HEK293T (cell line): ENCODE measurements at regions not wholly inside any gene's neighbourhood (a gene's known extent, or its start where the extent isn't known, plus 50 kb on each side); places are given as distances from the start of the nearest gene placed in this dataset.

ENCODE experiments used
- ARNT ChIP-seq: fragments of 450-650 bp; IDR thresholded peaks from 2 replicates; pipeline ENCODE4 v1.6.1; 2017; ENCODE audit warnings: mild to moderate bottlenecking
- BHLHE40 ChIP-seq: fragments of 450-650 bp; IDR thresholded peaks from 2 replicates; pipeline ENCODE4 v1.6.1; 2016; ENCODE audit warnings: mild to moderate bottlenecking, moderate library complexity, borderline replicate concordance
- CTBP1 ChIP-seq: fragments of 450-650 bp; IDR thresholded peaks from 2 replicates; pipeline ENCODE4 v1.6.1; 2016; ENCODE audit warnings: borderline replicate concordance
- ELF4 ChIP-seq: fragments of 450-650 bp; IDR thresholded peaks from 2 replicates; pipeline ENCODE4 v1.6.1; 2017; ENCODE audit warnings: antibody characterized with exemption
- FOXA1 ChIP-seq: fragments of 450-650 bp; IDR thresholded peaks from 2 replicates; pipeline ENCODE4 v1.6.1; 2016; ENCODE audit warnings: mild to moderate bottlenecking
- FOXK2 ChIP-seq: fragments of 450-650 bp; IDR thresholded peaks from 2 replicates; pipeline ENCODE4 v1.6.1; 2016; ENCODE audit warnings: mild to moderate bottlenecking
- FOXM1 ChIP-seq: fragments of 450-650 bp; IDR thresholded peaks from 2 replicates; pipeline ENCODE4 v1.6.1; 2017; ENCODE audit warnings: mild to moderate bottlenecking, borderline replicate concordance
- HDGF ChIP-seq: fragments of 450-650 bp; IDR thresholded peaks from 2 replicates; pipeline ENCODE4 v1.6.1; 2017; ENCODE audit warnings: antibody characterized with exemption, borderline replicate concordance
- L3MBTL2 ChIP-seq: fragments of 450-650 bp; conservative IDR thresholded peaks from 2 replicates; pipeline ENCODE4 v1.6.1; 2016; ENCODE audit warnings: mild to moderate bottlenecking
- LEF1 ChIP-seq: fragments of 450-650 bp; IDR thresholded peaks from 2 replicates; pipeline ENCODE4 v1.6.1; 2017; ENCODE audit warnings: mild to moderate bottlenecking, borderline replicate concordance
- NFRKB ChIP-seq: fragments of 450-650 bp; IDR thresholded peaks from 2 replicates; pipeline ENCODE4 v1.6.1; 2016; ENCODE audit warnings: mild to moderate bottlenecking, moderate library complexity
- ZNF384 ChIP-seq: fragments of 450-650 bp; IDR thresholded peaks from 2 replicates; pipeline ENCODE4 v1.6.1; 2016
- TF ChIP-seq, protein P1 (sequence below): fragments of 450-650 bp; IDR thresholded peaks from 2 replicates; pipeline ENCODE4 v1.6.1; 2016

DNA sequence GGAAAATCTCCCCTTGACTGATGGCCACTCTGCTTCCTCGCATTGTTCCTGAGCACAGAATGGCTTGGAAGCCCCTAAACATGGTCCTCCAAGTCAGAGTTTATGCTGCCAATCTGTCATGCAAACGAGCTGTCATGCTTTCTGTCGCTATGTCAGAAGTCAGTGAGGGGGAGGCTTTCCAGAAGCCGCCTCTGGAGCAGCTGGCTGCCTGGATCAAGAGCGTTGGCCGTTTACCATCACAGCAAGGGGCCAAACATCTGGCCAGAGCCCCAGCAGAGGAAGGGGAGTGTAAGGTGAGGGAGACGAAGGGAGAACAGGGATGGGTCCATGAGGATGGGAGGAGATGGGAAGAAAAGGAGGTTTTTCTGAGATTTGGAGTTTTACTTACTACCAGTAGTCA lies 372.6 kb upstream of the NR2F2 start:
- no peak for TF ChIP-seq ELF4
- TF ChIP-seq L3MBTL2 = no peak
- no peak for TF ChIP-seq FOXA1
- no peak for TF ChIP-seq FOXK2
- TF ChIP-seq, protein P1, sequence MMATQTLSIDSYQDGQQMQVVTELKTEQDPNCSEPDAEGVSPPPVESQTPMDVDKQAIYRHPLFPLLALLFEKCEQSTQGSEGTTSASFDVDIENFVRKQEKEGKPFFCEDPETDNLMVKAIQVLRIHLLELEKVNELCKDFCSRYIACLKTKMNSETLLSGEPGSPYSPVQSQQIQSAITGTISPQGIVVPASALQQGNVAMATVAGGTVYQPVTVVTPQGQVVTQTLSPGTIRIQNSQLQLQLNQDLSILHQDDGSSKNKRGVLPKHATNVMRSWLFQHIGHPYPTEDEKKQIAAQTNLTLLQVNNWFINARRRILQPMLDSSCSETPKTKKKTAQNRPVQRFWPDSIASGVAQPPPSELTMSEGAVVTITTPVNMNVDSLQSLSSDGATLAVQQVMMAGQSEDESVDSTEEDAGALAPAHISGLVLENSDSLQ = peak; percentile 33; the same call in 1 of the 2 replicates
- no peak for TF ChIP-seq NFRKB
- no peak for TF ChIP-seq ZNF384
- TF ChIP-seq HDGF = no peak
- TF ChIP-seq CTBP1 = no peak
- no peak for TF ChIP-seq BHLHE40
- TF ChIP-seq LEF1 = no peak
- TF ChIP-seq FOXM1 = no peak
- TF ChIP-seq ARNT = no peak
